ENCODE measurements at regions not wholly inside any gene's neighbourhood (a gene's known extent, or its start where the extent isn't known, plus 50 kb on each side); places are given as distances from the start of the nearest gene placed in this dataset.

DNA sequence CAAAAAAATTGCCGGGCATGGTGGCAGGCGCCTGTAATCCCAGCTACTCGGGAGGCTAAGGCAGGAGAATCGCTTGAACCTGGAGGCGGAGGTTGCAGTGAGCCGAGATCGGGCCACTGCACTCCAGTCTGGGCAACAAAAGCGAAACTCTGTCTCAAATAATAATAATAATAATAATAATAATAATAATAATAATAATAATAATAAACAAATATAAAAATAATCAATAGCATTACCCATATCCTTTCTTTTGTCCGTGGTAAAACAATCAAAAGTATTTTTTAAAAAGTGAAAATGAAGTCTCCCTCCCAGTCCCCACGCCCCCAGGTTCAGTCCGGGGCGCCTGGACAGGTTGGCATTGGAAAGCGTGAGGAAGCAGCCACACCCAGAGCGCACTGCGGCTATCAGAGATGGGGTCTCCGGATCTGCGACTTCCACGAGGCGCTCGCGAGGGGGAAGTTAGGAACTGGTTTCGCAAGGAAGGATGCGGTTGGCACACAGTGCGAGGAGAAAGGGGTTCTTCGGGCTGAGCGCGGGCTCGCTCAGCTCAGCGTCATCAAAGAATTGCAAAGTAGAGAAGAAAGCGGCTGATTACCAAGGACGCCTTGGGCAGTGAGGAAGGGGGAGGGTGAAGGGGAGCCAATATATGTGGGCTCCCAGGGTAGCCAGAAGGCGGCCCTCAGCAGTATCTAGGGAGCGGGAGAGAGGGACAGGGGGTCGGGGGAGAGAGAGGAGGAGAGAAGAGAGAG lies 69.5 kb upstream of the EPHB3 start:
- DNase-seq, result peak in 1 of 2 donors; percentile 67
- TF ChIP-seq POLR2A (IDR thresholded peaks at IDR 0.05) (no peak), CTCF (IDR thresholded peaks at IDR 0.05) (no peak), POLR2AphosphoS5 (IDR thresholded peaks at IDR 0.05) (no peak), EP300 (IDR thresholded peaks at IDR 0.05) (no peak)
- H3K4me3 ChIP-seq, result peak overlapping the region in 3 of 4 donors; percentile 26 to 41 (median 33)
- H3K27ac ChIP-seq, result no peak overlapping the region
- peaks cover 0 to 85% (median 7%) of the 10 kb centered on the region in 3 donors for H3K27me3 ChIP-seq
- H3K4me1 ChIP-seq, result peaks cover 6 to 39% (median 22%) of the 10 kb centered on the region in 4 donors
- no peaks in the 10 kb centered on the region for H3K36me3 ChIP-seq
- H3K9me3 ChIP-seq, result no peaks in the 10 kb centered on the region
- 11 to 22% (median 18%) methylated on average over 34 of the region's 34 CpGs for WGBS, 5 donors
- intact Hi-C loops (cut with DNase I; ENCODE audit: low total_unique reads), result no loop called here

DNA sequence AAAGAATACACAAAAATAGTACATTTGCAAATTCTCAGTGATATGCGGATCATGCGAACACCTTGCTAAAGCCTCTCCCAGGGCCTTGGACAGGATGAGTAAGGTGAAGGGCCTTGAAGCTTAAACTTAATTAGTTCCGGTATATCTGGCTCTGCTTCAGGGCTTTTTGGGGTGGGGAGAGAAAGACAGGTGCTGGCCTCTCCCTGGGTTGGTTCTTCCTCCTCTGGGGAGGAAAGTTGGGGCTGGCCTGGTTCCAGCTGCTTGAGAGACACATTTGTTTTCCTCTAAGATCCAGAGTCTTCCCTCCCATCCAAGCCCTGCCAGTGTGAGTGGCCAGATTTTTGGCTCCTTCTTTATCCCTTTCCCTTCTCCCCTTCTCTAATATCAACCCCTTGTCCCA lies 64.7 kb upstream of the EPHB3 start:
- 78 to 98% (median 94%) methylated on average over 3 of the region's 3 CpGs for WGBS, 5 donors
- no peak for TF ChIP-seq POLR2AphosphoS5 (IDR thresholded peaks at IDR 0.05)
- DNase-seq, result no peak

GRCh38 chr3:184497804-184498203 lies 63.8 kb upstream of the EPHB3 start:
- DNase-seq, result no peak
- H3K27ac ChIP-seq, result no peak overlapping the region
- intact Hi-C loops (cut with DNase I; ENCODE audit: low total_unique reads), result no loop called here

More for the DNA sequence above, 64.7 kb upstream of the EPHB3 start:
- Histone ChIP-seq H3K4me3 (no peak overlapping the region), H3K36me3 (no peaks in the 10 kb centered on the region), H3K27ac (no peak overlapping the region), H3K9me3 (peaks cover 0 to 5% (median 4%) of the 10 kb centered on the region in 4 donors), H3K4me1 (peaks cover 0 to 8% (median 6%) of the 10 kb centered on the region in 4 donors), H3K27me3 (peaks cover 0 to 74% (median 0%) of the 10 kb centered on the region in 3 donors)
- intact Hi-C loops (cut with DNase I; ENCODE audit: low total_unique reads), result no loop called here

GRCh38 chr3:184498986-184499606 lies 62.5 kb upstream of the EPHB3 start:
- Histone ChIP-seq H3K27me3 (peaks cover 0 to 52% (median 0%) of the 10 kb centered on the region in 3 donors), H3K36me3 (no peaks in the 10 kb centered on the region), H3K27ac (no peak overlapping the region), H3K9me3 (peaks cover 0 to 10% (median 9%) of the 10 kb centered on the region in 4 donors), H3K4me3 (no peak overlapping the region), H3K4me1 (no peaks in the 10 kb centered on the region)
- WGBS, 5 donors, result 57 to 75% (median 68%) methylated on average over 10 to 12 of the region's 12 CpGs
- intact Hi-C loops (cut with DNase I; ENCODE audit: low total_unique reads), result no loop called here
- no peak for DNase-seq
- TF ChIP-seq POLR2AphosphoS5 (IDR thresholded peaks at IDR 0.05) (no peak), CTCF (IDR thresholded peaks at IDR 0.05) (no peak), POLR2A (IDR thresholded peaks at IDR 0.05) (no peak), EP300 (IDR thresholded peaks at IDR 0.05) (no peak)

More at GRCh38 chr3:184497804-184498203, 63.8 kb upstream of the EPHB3 start:
- Histone ChIP-seq H3K4me1 (no peaks in the 10 kb centered on the region), H3K9me3 (peaks cover 0 to 10% (median 9%) of the 10 kb centered on the region in 4 donors), H3K36me3 (no peaks in the 10 kb centered on the region), H3K4me3 (no peak overlapping the region), H3K27me3 (peaks cover 0 to 65% (median 0%) of the 10 kb centered on the region in 3 donors)
- 82 to 90% (median 85%) methylated on average over 2 of the region's 2 CpGs for WGBS, 5 donors
- no peak for TF ChIP-seq CTCF (IDR thresholded peaks at IDR 0.05)
- TF ChIP-seq POLR2AphosphoS5 (IDR thresholded peaks at IDR 0.05), result no peak

All from stomach (tissue), 8 donors.